OCI-LY3 (cell line): ENCODE measurements at regions not wholly inside any gene's neighbourhood (a gene's known extent, or its start where the extent isn't known, plus 50 kb on each side); places are given as distances from the start of the nearest gene placed in this dataset.

Source experiments
- CTCF ChIP-seq: fragments of 200-600, 300-600 bp; sonication (generic); IDR thresholded peaks from 2 replicates; pipeline ENCODE4 v1.5.1; 2014; ENCODE audit warnings: antibody characterized with exemption, low read length, low read depth
- EZH2phosphoT487 ChIP-seq: fragments of 200-600 bp; shearing (Covaris generic); IDR thresholded peaks from 2 replicates; pipeline ENCODE4 v1.6.1; 2018; ENCODE audit warnings: antibody characterized with exemption, mixed run types, low read depth

GRCh38 chr4:144259285-144259684, 118.8 kb upstream of the GYPA start:
- no peak for TF ChIP-seq CTCF
- TF ChIP-seq EZH2phosphoT487 = no peak
